ENCODE measurements at regions not wholly inside any gene's neighbourhood (a gene's known extent, or its start where the extent isn't known, plus 50 kb on each side); places are given as distances from the start of the nearest gene placed in this dataset.
"Not testable (repeated sequence)": the region's sequence is repeated elsewhere in the genome, so short reads cannot be mapped to it uniquely, and the experiment has no call there.

DNA sequence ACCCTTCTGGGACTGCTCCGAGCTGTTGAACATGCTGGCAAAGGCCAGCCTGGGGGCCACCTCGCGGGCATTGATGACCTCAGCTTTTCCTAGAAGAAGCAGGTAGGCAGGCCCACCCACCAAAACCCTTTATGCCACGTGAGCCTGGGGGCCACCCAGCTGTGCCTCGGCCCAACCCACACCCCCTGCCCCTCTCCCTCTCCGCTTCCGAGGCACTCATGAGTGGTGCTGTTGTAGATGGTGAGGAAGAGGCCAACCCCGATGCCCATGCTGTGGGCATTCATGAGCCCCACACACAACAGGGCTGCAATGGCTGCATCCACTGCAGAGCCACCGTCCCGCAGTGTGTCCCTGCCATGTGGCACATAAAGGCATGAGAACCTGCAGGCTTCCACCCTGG is 118.6 kb upstream of the DGCR6 start:
- H3K27me3 ChIP-seq; H3K36me3 ChIP-seq; intact Hi-C loops (cut with DNase I); H3K4me3 ChIP-seq; H3K9me3 ChIP-seq; H3K27ac ChIP-seq; H3K4me1 ChIP-seq: not testable (repeated sequence)
- 78 to 92% methylated on average over 5 of the region's 10 CpGs for WGBS, 2 donors
- DNase-seq, result peak; percentile 15

DNA sequence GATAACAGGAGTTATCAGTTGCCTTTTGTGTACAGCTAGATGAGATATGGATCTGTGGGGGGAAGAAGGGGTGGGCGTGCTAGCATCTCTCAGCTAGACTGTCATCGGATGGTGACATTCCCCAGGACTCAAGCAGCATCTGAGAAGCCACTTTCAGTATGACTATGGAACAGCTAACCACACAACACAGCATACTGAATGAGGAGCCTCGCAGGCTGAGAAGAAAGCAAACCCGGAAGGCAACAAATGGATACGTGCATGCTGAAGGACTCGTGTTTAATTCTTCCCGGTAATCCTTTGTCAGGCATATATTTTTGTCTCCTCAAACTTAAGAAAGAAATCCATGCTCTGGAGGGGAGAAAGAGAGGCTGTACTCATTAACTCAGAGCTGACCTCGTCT is 95.7 kb upstream of the DGCR6 start:
- H3K4me3 ChIP-seq; H3K9me3 ChIP-seq; H3K27ac ChIP-seq; H3K27me3 ChIP-seq; H3K4me1 ChIP-seq; intact Hi-C loops (cut with DNase I); H3K36me3 ChIP-seq; DNase-seq: not testable (repeated sequence)
- no CpG with 5 or more reads among the region's 8 CpGs for WGBS, 2 donors

DNA sequence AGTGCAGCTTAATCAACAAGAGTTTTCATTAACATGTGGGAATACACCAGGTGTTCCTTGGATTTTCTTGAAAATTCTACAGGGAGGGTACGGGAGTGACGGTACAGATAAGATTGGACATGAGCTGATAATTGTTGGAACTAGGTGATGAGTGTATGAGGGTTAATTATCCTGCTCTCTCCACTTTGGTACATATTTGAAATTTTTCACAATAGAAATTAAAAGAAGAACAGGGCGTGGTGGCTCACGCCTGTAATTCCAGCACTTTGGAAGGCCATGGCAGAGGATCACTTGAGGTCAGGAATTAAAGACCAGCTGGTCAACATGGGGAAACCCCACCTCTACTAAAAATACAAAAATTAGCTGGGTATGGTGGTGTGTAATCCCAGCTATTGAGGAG is 87.1 kb upstream of the DGCR6 start:
- H3K4me3 ChIP-seq; H3K9me3 ChIP-seq; H3K27me3 ChIP-seq; H3K36me3 ChIP-seq; H3K27ac ChIP-seq; intact Hi-C loops (cut with DNase I); H3K4me1 ChIP-seq; DNase-seq: not testable (repeated sequence)
- WGBS, 2 donors, result 72 to 74% methylated on average over 2 to 4 of the region's 4 CpGs

Small RNA genes lying in the stretch of these regions (small RNA-seq; reads per million reads assigned to genes)
- 0 reads per million in 3 donors for gene AC008132.2

Measured in sigmoid colon (tissue), 6 donors.